Spleen (tissue), 11 donors: ENCODE measurements at regions not wholly inside any gene's neighbourhood (a gene's known extent, or its start where the extent isn't known, plus 50 kb on each side); places are given as distances from the start of the nearest gene placed in this dataset.

Source experiments
- DNase-seq: peaks from one replicate; pipeline ENCODE4 v3.0.0-alpha.2; 2020
- H3K27ac ChIP-seq, 8 donors: fragments of 200-600 bp; sonication (generic) in 7 of 8; 1 replicate in 4 of 8; 2 replicates in 4 of 8; pipeline versions ENCODE4 v1.5.0 to v1.8.0; 2016 to 2021; ENCODE audit warnings: inconsistent platforms in 4 of 8, mild to moderate bottlenecking in 4 of 8, moderate library complexity in 1 of 8
- H3K27me3 ChIP-seq, 7 donors: fragments of 200-600 bp; sonication (generic) in 6 of 7; replicated peaks in 1 of 7; 1 replicate in 4 of 7; 2 replicates in 3 of 7; pipeline versions ENCODE4 v1.5.0 to v1.8.0; 2016 to 2021; ENCODE audit warnings: inconsistent platforms in 3 of 7, mild to moderate bottlenecking in 1 of 7
- H3K36me3 ChIP-seq, 6 donors: fragments of 200-600 bp; sonication (generic) in 5 of 6; 1 replicate in 4 of 6; 2 replicates in 2 of 6; pipeline versions ENCODE4 v1.5.0 to v1.8.0; 2016 to 2021; ENCODE audit warnings: inconsistent platforms in 2 of 6
- H3K4me1 ChIP-seq, 6 donors: fragments of 200-600 bp; sonication (generic) in 5 of 6; 1 replicate in 3 of 6; 2 replicates in 3 of 6; pipeline versions ENCODE4 v1.5.0 to v1.8.0; 2016 to 2021; ENCODE audit warnings: inconsistent platforms in 3 of 6
- H3K4me3 ChIP-seq, 8 donors: fragments of 200-600 bp; sonication (generic) in 7 of 8; 1 replicate in 4 of 8; 2 replicates in 4 of 8; pipeline versions ENCODE4 v1.5.0 to v1.8.0; 2016 to 2021; ENCODE audit warnings: inconsistent platforms in 4 of 8, mild to moderate bottlenecking in 4 of 8, moderate library complexity in 2 of 8
- H3K9me3 ChIP-seq, 8 donors: fragments of 200-600 bp; sonication (generic) in 7 of 8; 1 replicate in 4 of 8; 2 replicates in 4 of 8; pipeline versions ENCODE4 v1.5.0 to v1.8.0; 2016 to 2021; ENCODE audit warnings: inconsistent platforms in 4 of 8
- CTCF ChIP-seq, 11 experiments: fragments of 200-600 bp in 7 of 11; fragments of 450-650 bp in 4 of 11; sonication (generic) in 4 of 11; IDR thresholded peaks in 8 of 11; conservative IDR thresholded peaks in 3 of 11; 1 replicate in 7 of 11; 2 replicates in 4 of 11; pipeline versions ENCODE4 v1.4.0 to v1.8.0; 2016 to 2021; ENCODE audit warnings: antibody characterized with exemption in 11 of 11, inconsistent platforms in 4 of 11, mild to moderate bottlenecking in 1 of 11
- POLR2A ChIP-seq, 3 donors: fragments of 450-650 bp; IDR thresholded peaks; one replicate each; pipeline ENCODE4 v1.5.1; 2017; ENCODE audit warnings: antibody characterized with exemption in 3 of 3, mild to moderate bottlenecking in 1 of 3
- POLR2AphosphoS5 ChIP-seq, 3 donors: sonication (generic); formaldehyde crosslinking; IDR thresholded peaks; one replicate each; pipeline ENCODE4 v1.5.1; 2017; ENCODE audit warnings: antibody characterized with exemption in 3 of 3
- WGBS, 5 donors: extraction: QIAGEN DNeasy Blood & Tissue Kit in 3 of 5; methylation state at CpG; one replicate each; pipeline versions ENCODE4 v1.1.5 to v1.1.7; 2013 to 2018; 5-methylcytosine and 5-hydroxymethylcytosine counted together
- intact Hi-C: fragments of 100-400 bp; cut with DNase I; formaldehyde crosslinking; loops from one replicate; pipeline ENCODE4 v1.15.0; 2023; ENCODE audit warnings: low total_unique reads
- donor health status: healthy with polysubstance abuse.
- donor health status: DM: no; HTN: no; CAD: no; lungs with moderate emphysema.
- donor health status: DM: no; HTN: no; CAD: no.
- donor health status: Bipolar disorder and iron deficiency.
- donor health status: healthy.
- donor health status: DM: no; HTN: no; CAD: no.
- donor health status: DM: yes; HTN: yes; CAD: no.

- DNase-seq: no peak
- intact Hi-C loops: no loop called here
- peaks cover 0 to 5% (median 0%) of the 10 kb centered on the region in 6 donors for H3K4me1 ChIP-seq
- peaks cover 0 to 11% (median 0%) of the 10 kb centered on the region in 8 donors for H3K9me3 ChIP-seq
- TF ChIP-seq POLR2A (IDR thresholded peaks at IDR 0.05) (no peak), POLR2AphosphoS5 (IDR thresholded peaks at IDR 0.05) (no peak), CTCF (IDR thresholded peaks at IDR 0.05 in 8 of 11, conservative IDR thresholded peaks at IDR 0.05 in 3 of 11) (no peak)
- no peak overlapping the region for H3K4me3 ChIP-seq
- 63 to 80% (median 78%) methylated on average over 17 of the region's 17 CpGs for WGBS, 5 donors
- no peaks in the 10 kb centered on the region for H3K36me3 ChIP-seq
- H3K27ac ChIP-seq: no peak overlapping the region
- peaks cover 0 to 74% (median 2%) of the 10 kb centered on the region in 7 donors for H3K27me3 ChIP-seq
Measured at GRCh38 chr16:86672179-86672863, 94.0 kb downstream of the FOXL1 start.

GRCh38 chr16:86673090-86673955, 95.0 kb downstream of the FOXL1 start:
- Histone ChIP-seq H3K9me3 (peaks cover 0 to 11% (median 0%) of the 10 kb centered on the region in 8 donors), H3K36me3 (no peaks in the 10 kb centered on the region), H3K27me3 (peaks cover 0 to 71% (median 2%) of the 10 kb centered on the region in 7 donors), H3K4me1 (peaks cover 0 to 5% (median 0%) of the 10 kb centered on the region in 6 donors), H3K27ac (no peak overlapping the region), H3K4me3 (no peak overlapping the region)
- DNase-seq: no peak
- WGBS, 5 donors: 69 to 86% (median 79%) methylated on average over 4 of the region's 4 CpGs
- intact Hi-C loops: no loop called here
- TF ChIP-seq POLR2AphosphoS5 (IDR thresholded peaks at IDR 0.05) (no peak), CTCF (IDR thresholded peaks at IDR 0.05 in 8 of 11, conservative IDR thresholded peaks at IDR 0.05 in 3 of 11) (no peak), POLR2A (IDR thresholded peaks at IDR 0.05) (no peak)

DNA sequence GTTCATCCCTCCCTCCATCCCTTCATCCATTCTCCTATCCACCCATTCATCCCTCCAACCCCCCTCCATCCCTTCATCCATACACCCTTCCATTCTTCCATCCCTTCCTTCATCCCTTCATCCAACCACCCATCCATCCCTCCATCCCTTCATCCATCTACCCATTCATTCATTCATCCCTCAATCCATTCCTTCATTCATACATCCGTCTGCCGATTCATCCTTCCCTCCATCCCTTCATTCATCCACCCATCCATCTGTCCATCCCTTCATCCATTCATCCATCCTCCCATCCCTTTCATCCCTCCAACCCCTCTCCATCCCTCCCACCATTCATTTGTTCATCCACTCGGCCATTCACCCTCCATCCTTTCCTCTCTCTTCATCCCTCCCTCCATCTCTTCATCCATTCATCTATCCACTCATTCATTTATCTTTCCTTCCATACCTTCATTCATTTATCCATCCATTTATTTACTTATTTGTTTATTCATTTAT, 95.7 kb downstream of the FOXL1 start:
- TF ChIP-seq CTCF (IDR thresholded peaks at IDR 0.05 in 8 of 11, conservative IDR thresholded peaks at IDR 0.05 in 3 of 11): no peak
- no peak for TF ChIP-seq POLR2AphosphoS5 (IDR thresholded peaks at IDR 0.05)
- no peak for TF ChIP-seq POLR2A (IDR thresholded peaks at IDR 0.05)

More for the DNA sequence above, 95.7 kb downstream of the FOXL1 start:
- Histone ChIP-seq H3K4me3 (no peak overlapping the region), H3K27me3 (peaks cover 0 to 65% (median 2%) of the 10 kb centered on the region in 7 donors), H3K27ac (no peak overlapping the region), H3K36me3 (no peaks in the 10 kb centered on the region), H3K9me3 (peaks cover 0 to 11% (median 0%) of the 10 kb centered on the region in 8 donors), H3K4me1 (peaks cover 0 to 2% (median 0%) of the 10 kb centered on the region in 6 donors)
- DNase-seq: no peak
- WGBS, 5 donors: 88 to 97% (median 92%) methylated on average over 3 of the region's 3 CpGs
- intact Hi-C loops: no loop called here
